ENCODE measurements at regions not wholly inside any gene's neighbourhood (a gene's known extent, or its start where the extent isn't known, plus 50 kb on each side); places are given as distances from the start of the nearest gene placed in this dataset.
"Not testable (repeated sequence)": the region's sequence is repeated elsewhere in the genome, so short reads cannot be mapped to it uniquely, and the experiment has no call there.

DNA sequence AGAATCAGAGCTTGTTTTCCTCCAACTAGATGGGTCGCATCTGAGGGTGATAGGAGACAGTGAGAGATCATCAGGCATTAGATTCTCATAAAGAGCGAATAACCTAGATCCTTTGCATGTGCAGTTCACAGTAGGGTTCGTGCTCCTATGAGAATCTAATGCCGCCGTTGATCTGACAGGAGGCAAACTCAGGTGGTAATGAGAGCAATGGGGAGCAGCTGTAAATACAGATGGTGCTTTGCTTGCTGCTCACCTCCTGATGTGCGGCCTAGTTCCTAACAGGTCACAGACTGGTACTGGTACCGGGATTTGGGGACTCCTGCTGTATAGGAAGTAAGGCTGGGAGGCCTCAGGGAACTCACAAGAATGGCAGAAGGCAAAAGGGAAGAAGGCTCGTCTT, 276.5 kb downstream of the FAT4 start:
- Histone ChIP-seq H3K27ac (replicated peaks) (no peak overlapping the region), H3K4me3 (replicated peaks; ENCODE audit: insufficient read depth, low read length) (no peak overlapping the region), H3K27me3 (ENCODE audit: insufficient read depth, poor library complexity, severe bottlenecking) (no peaks in the 10 kb centered on the region)
- DNase-seq (ENCODE audit: low read depth in 1 of 2, low spot score in 1 of 2), result no peak
- TF ChIP-seq POLR2AphosphoS5 (IDR thresholded peaks at IDR 0.05; ENCODE audit: low read depth), result no peak
- TF ChIP-seq, protein P1, sequence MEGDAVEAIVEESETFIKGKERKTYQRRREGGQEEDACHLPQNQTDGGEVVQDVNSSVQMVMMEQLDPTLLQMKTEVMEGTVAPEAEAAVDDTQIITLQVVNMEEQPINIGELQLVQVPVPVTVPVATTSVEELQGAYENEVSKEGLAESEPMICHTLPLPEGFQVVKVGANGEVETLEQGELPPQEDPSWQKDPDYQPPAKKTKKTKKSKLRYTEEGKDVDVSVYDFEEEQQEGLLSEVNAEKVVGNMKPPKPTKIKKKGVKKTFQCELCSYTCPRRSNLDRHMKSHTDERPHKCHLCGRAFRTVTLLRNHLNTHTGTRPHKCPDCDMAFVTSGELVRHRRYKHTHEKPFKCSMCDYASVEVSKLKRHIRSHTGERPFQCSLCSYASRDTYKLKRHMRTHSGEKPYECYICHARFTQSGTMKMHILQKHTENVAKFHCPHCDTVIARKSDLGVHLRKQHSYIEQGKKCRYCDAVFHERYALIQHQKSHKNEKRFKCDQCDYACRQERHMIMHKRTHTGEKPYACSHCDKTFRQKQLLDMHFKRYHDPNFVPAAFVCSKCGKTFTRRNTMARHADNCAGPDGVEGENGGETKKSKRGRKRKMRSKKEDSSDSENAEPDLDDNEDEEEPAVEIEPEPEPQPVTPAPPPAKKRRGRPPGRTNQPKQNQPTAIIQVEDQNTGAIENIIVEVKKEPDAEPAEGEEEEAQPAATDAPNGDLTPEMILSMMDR (IDR thresholded peaks at IDR 0.05; ENCODE audit: insufficient read depth, low read length), result no peak
- TF ChIP-seq, protein P2, sequence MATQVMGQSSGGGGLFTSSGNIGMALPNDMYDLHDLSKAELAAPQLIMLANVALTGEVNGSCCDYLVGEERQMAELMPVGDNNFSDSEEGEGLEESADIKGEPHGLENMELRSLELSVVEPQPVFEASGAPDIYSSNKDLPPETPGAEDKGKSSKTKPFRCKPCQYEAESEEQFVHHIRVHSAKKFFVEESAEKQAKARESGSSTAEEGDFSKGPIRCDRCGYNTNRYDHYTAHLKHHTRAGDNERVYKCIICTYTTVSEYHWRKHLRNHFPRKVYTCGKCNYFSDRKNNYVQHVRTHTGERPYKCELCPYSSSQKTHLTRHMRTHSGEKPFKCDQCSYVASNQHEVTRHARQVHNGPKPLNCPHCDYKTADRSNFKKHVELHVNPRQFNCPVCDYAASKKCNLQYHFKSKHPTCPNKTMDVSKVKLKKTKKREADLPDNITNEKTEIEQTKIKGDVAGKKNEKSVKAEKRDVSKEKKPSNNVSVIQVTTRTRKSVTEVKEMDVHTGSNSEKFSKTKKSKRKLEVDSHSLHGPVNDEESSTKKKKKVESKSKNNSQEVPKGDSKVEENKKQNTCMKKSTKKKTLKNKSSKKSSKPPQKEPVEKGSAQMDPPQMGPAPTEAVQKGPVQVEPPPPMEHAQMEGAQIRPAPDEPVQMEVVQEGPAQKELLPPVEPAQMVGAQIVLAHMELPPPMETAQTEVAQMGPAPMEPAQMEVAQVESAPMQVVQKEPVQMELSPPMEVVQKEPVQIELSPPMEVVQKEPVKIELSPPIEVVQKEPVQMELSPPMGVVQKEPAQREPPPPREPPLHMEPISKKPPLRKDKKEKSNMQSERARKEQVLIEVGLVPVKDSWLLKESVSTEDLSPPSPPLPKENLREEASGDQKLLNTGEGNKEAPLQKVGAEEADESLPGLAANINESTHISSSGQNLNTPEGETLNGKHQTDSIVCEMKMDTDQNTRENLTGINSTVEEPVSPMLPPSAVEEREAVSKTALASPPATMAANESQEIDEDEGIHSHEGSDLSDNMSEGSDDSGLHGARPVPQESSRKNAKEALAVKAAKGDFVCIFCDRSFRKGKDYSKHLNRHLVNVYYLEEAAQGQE (IDR thresholded peaks at IDR 0.05; ENCODE audit: insufficient replicate concordance, low read depth), result no peak
- TF ChIP-seq SPI1 (IDR thresholded peaks at IDR 0.05; ENCODE audit: borderline replicate concordance, low read depth), result no peak

DNA sequence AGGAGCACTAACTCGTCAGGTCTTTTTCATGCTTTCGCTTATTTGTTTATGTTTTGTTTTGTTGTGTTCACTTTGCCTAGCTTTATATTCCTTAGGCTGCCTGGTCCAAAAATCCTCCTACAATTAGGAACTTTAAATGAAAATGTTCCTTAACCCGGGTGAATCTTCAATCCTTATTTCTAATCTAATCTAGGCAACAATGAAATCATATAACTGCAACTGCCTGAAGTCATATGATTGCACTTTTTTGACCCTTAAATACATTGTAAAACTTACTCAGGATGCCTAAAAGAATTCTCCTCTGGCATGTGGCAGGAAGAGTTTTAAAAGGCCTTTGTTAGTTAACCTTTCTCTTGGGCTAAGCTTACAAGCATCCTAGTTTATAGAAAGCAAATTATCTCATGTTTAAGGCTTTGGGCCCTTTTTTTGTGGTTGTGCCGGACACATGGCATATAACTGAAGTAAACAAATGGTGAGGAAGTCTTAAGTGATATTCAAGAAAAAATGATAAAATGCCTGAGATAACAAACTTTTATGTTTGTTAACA, 279.4 kb downstream of the FAT4 start:
- Histone ChIP-seq H3K4me3 (replicated peaks; ENCODE audit: insufficient read depth, low read length) (no peak overlapping the region), H3K27me3 (ENCODE audit: insufficient read depth, poor library complexity, severe bottlenecking) (no peaks in the 10 kb centered on the region), H3K27ac (replicated peaks) (no peak overlapping the region)
- TF ChIP-seq SPI1 (IDR thresholded peaks at IDR 0.05; ENCODE audit: borderline replicate concordance, low read depth), result no peak
- TF ChIP-seq, protein P2 (IDR thresholded peaks at IDR 0.05; ENCODE audit: insufficient replicate concordance, low read depth), result no peak
- TF ChIP-seq, protein P1 (IDR thresholded peaks at IDR 0.05; ENCODE audit: insufficient read depth, low read length), result no peak
- no peak for TF ChIP-seq POLR2AphosphoS5 (IDR thresholded peaks at IDR 0.05; ENCODE audit: low read depth)
- TF ChIP-seq GABPA (IDR thresholded peaks at IDR 0.05; ENCODE audit: low read depth), result no peak
- DNase-seq (ENCODE audit: low read depth in 1 of 2, low spot score in 1 of 2), result no peak

DNA sequence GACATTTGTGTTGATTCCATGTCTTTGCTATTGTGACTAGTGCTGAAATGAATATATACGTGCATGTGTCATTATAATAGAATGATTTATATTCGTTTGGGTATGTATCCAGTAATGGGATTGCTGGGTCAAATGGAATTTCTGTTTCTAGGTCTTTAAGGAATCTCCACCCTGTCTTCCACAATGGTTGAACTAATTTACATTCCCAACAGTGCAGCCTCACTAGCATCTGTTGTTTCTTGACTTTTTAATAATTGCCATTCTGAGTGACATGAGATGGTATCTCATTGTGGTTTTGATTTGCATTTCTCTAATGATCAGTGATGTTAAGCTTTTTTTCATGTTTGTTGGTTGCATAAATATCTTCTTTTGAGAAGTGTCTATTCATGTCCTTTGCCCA, 291.2 kb downstream of the FAT4 start:
- not testable (repeated sequence) for H3K27me3 ChIP-seq (ENCODE audit: insufficient read depth, poor library complexity, severe bottlenecking); DNase-seq (ENCODE audit: low read depth in 1 of 2, low spot score in 1 of 2); H3K27ac ChIP-seq (replicated peaks); H3K4me3 ChIP-seq (replicated peaks; ENCODE audit: insufficient read depth, low read length)

DNA sequence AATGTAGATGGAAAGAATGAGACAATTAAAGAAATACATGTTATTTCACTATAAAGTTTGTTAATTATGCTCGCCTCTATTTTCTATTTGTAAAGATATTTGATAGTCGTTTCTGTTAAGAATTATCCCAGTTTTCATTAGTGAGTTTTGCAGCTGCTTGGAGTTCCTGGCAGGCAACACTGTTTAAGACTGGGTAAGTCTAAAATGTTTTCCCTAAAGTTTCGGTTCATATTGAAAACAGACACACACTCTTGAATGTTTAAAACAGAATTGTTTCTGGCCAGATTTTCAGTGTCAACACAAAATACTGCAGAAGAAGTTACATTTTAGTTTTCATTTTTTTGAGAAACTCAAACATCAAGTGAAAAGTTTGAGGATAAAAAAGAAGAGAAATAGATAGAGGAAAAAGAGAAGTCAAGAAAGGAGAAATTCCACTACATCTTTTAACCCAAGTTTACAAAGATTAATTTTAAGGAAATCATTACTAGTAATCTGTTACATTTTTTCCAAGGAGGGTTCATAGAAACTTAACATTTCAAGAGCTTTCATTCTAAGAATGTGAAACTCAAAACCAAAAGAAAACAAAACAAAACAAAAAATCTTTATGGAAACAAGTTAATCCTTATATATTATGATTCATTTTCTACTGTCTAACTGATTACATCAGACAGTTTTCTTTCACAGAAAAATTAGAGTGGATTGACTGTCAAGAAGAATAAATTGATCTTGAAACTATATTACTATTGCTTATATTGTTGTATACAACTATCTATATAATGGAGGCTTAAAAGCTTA, 305.5 kb downstream of the FAT4 start:
- Histone ChIP-seq H3K4me3 (replicated peaks; ENCODE audit: insufficient read depth, low read length) (no peak overlapping the region), H3K27ac (replicated peaks) (no peak overlapping the region), H3K27me3 (ENCODE audit: insufficient read depth, poor library complexity, severe bottlenecking) (no peaks in the 10 kb centered on the region)
- TF ChIP-seq, protein P1 (IDR thresholded peaks at IDR 0.05; ENCODE audit: insufficient read depth, low read length), result no peak
- DNase-seq (ENCODE audit: low read depth in 1 of 2, low spot score in 1 of 2), result no peak

Data from HL-60 (cell line).